Duodenal mucosa (tissue), 2 donors: ENCODE measurements at regions not wholly inside any gene's neighbourhood (a gene's known extent, or its start where the extent isn't known, plus 50 kb on each side); places are given as distances from the start of the nearest gene placed in this dataset.

Source experiments
- H3K27ac ChIP-seq: one replicate; pipeline ENCODE4 v1.7.0; 2013; ENCODE audit warnings: low read depth, low read length
- H3K27me3 ChIP-seq, 2 donors: one replicate each; pipeline ENCODE4 v1.7.0; 2013; ENCODE audit warnings: low read length in 2 of 2, control low read depth in 1 of 2; ENCODE audit not compliant: insufficient read depth in 2 of 2, control insufficient read depth in 1 of 2
- H3K36me3 ChIP-seq, 2 donors: one replicate each; pipeline ENCODE4 v1.7.0; 2013; ENCODE audit warnings: low read length in 2 of 2, control low read depth in 1 of 2; ENCODE audit not compliant: insufficient read depth in 2 of 2, control insufficient read depth in 1 of 2
- H3K4me1 ChIP-seq, 2 donors: one replicate each; pipeline ENCODE4 v1.7.0; 2013; ENCODE audit warnings: low read length in 2 of 2, control low read depth in 1 of 2; ENCODE audit not compliant: insufficient read depth in 2 of 2, control insufficient read depth in 1 of 2
- H3K4me3 ChIP-seq, 2 donors: one replicate each; pipeline ENCODE4 v1.7.0; 2013; ENCODE audit warnings: low read length in 2 of 2, low read depth in 1 of 2
- H3K9ac ChIP-seq, 2 donors: one replicate each; pipeline ENCODE4 v1.7.0; 2013; ENCODE audit warnings: low read length in 2 of 2, low read depth in 1 of 2
- H3K9me3 ChIP-seq, 2 donors: one replicate each; pipeline ENCODE4 v1.7.0; 2013; ENCODE audit warnings: low read length in 2 of 2, control low read depth in 1 of 2; ENCODE audit not compliant: control insufficient read depth in 1 of 2

DNA sequence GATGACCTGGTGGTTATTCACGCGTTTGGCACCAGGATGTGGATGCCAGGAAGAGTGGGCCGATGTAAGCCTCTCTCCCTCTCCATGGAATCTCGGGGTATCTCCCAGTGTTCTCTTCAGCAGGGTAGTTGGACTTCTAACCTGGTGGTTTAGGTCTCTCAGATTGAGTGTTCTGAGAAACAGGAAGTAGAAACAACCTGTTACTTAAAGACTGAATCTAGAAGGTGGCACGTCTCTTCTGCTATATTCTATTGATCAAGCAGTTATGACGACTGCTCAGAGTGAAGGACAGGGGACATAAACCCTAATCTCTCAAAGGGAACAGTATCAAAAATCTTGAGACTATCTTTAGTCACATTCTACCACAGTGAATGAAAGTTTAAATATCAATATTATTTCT lies 918.7 kb upstream of the PIK3C3 start:
- H3K9me3 ChIP-seq = peaks cover 0 to under 1% of the 10 kb centered on the region in 2 donors
- no peaks in the 10 kb centered on the region for H3K27me3 ChIP-seq
- H3K36me3 ChIP-seq = no peaks in the 10 kb centered on the region
- no peak overlapping the region for H3K9ac ChIP-seq
- no peak overlapping the region for H3K4me3 ChIP-seq
- no peaks in the 10 kb centered on the region for H3K4me1 ChIP-seq
- H3K27ac ChIP-seq = no peak overlapping the region

DNA sequence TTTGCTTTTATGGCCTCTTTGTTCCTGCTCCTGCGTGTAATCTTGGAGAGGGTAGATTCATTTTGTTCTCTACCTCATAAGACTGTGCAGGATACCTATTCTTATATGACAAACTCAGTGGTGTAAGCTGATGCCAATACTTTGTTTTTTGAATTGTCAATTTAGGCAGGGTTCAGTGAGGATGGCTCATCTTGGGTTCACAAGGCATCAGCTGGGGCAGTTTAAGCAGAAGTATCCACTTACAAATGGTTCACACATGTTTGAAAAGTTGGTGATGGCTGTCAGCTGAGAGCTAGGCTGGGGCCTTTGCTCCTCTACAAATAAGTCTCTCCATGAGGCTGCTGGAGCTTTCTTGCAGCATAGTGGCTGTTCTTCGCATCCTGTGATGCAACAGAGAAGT lies 920.6 kb upstream of the PIK3C3 start:
- Histone ChIP-seq H3K9ac (no peak overlapping the region), H3K36me3 (no peaks in the 10 kb centered on the region), H3K27ac (no peak overlapping the region), H3K4me1 (no peaks in the 10 kb centered on the region), H3K27me3 (no peaks in the 10 kb centered on the region), H3K9me3 (peaks cover 0 to 13% of the 10 kb centered on the region in 2 donors), H3K4me3 (no peak overlapping the region)

DNA sequence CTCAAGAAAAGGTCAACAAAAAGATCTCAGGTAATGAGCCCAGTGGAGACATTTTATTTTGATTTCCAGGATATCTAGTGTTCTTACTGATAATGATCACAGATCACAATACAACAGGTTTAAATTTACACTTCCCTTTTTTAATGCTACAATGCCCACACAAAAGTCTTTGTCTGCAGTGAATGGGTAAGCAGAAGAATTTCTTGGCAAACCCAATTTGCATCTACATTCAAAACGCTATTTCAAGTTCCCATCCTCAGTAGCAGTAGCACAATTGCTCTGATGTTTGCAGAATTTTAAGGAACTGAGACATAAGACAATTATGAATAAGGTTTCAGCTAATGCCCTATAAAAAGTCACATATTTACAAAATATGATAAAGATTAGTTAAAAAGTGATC lies 929.4 kb upstream of the PIK3C3 start:
- Histone ChIP-seq H3K9ac (no peak overlapping the region), H3K4me1 (no peaks in the 10 kb centered on the region), H3K27ac (no peak overlapping the region), H3K27me3 (no peaks in the 10 kb centered on the region), H3K4me3 (no peak overlapping the region), H3K36me3 (no peaks in the 10 kb centered on the region), H3K9me3 (peaks cover 0 to 16% of the 10 kb centered on the region in 2 donors)

DNA sequence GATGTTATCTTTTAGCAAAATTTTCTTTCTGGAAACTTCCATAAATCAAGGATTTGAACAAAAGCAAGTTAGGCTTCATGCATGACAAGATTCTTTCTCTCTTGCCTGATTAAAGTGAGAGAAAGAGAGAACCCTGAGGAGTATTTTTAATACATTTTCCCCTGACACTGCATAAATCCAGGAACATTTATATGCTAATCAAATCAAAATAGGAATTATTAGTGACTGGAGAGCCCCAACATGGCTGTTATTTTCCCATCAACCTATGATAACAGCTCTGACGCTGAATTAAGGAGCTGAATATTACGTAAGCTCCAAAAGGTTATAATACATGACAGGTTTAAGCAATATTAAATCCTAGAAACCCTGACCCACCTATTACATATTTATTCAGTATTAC lies 930.2 kb upstream of the PIK3C3 start:
- Histone ChIP-seq H3K36me3 (no peaks in the 10 kb centered on the region), H3K4me1 (no peaks in the 10 kb centered on the region), H3K4me3 (no peak overlapping the region), H3K9ac (no peak overlapping the region), H3K27me3 (no peaks in the 10 kb centered on the region), H3K9me3 (peaks cover 0 to 10% of the 10 kb centered on the region in 2 donors), H3K27ac (no peak overlapping the region)

DNA sequence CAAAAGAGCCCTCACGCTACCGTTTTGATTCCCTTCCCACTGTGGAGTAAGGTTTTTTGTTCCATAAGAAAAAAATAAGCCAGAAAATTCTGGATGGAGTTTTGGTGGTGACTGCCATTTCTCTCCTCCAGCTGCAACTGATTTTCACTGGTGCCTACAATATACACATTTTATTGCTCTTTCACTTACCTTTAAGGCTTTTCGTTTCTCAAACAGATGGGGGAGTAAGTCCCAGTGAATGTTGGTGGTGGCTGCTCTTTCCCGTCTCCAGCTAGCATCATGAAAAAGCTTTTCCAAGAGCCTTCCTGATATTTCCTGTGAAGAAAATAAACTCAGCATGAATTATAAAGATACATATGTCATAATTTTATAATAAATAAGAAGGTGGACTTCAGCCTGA lies 932.5 kb upstream of the PIK3C3 start:
- Histone ChIP-seq H3K27ac (no peak overlapping the region), H3K4me3 (no peak overlapping the region), H3K36me3 (no peaks in the 10 kb centered on the region)

DNA sequence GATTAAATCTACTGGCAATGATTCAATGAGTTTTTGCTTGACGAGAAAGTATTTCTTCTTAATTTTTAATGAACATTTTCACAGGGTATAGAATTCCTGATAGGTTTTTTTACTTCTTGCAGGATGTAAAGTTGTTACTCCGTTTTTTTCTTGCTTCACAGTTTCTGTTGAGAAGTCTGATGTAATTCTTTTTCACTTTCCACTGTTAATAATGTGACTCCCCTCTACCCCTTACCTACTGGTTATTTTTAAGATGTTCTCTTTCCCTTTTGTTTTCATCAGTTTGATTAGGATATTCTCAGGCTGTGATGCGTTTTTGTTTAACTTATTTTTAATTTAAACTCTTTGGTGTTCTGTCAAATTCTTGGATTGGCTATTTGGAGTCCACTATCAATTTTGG lies 933.9 kb upstream of the PIK3C3 start:
- Histone ChIP-seq H3K9ac (no peak overlapping the region), H3K9me3 (peaks cover 0 to 6% of the 10 kb centered on the region in 2 donors), H3K4me3 (no peak overlapping the region), H3K27ac (no peak overlapping the region), H3K27me3 (no peaks in the 10 kb centered on the region), H3K4me1 (no peaks in the 10 kb centered on the region), H3K36me3 (no peaks in the 10 kb centered on the region)

More for the DNA sequence above, 932.5 kb upstream of the PIK3C3 start:
- no peaks in the 10 kb centered on the region for H3K4me1 ChIP-seq
- no peaks in the 10 kb centered on the region for H3K27me3 ChIP-seq
- H3K9me3 ChIP-seq = peaks cover 0 to 6% of the 10 kb centered on the region in 2 donors
- no peak overlapping the region for H3K9ac ChIP-seq

DNA sequence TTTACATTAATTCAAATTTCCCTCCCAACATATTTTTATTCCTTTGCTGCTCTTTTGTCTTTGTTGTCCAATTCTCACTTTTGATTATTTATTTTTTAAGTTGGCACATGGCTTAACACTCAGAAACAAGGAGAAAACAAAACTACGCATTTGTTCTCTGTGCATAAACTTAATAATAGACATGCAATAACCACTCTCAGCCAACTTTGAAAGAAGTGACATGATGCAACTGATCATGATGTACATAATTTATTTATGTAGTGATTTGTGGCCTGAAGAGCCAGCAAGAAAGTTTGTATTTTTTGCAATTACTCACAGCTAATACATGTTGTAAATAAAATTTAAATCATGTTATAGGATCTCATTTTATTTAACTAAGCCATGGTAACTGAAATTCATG lies 942.8 kb upstream of the PIK3C3 start:
- H3K9me3 ChIP-seq = peaks cover 0 to 8% of the 10 kb centered on the region in 2 donors
- no peaks in the 10 kb centered on the region for H3K36me3 ChIP-seq
- no peak overlapping the region for H3K27ac ChIP-seq
- H3K4me1 ChIP-seq = no peaks in the 10 kb centered on the region
- no peak overlapping the region for H3K9ac ChIP-seq
- H3K27me3 ChIP-seq = no peaks in the 10 kb centered on the region
- H3K4me3 ChIP-seq = no peak overlapping the region

DNA sequence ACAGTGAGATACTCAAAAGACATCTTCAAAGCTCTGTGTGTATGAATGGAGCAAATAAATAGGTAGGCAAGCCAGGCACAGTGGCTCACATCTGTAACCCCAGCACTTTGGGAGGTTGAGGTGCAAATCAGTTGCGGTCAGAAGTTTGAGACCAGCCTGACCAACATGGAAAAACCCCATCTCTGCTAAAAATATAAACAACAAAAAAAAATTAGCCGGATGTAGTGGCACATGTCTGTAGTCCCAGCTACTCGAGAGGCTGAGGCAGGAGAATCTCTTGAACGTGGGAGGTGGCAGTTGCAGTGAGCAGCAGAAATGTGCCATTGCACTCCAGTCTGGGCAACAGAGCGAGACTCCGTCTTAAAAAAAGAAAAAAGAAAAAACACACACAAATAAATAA lies 945.1 kb upstream of the PIK3C3 start:
- Histone ChIP-seq H3K9ac (no peak overlapping the region), H3K9me3 (peaks cover 0 to 4% of the 10 kb centered on the region in 2 donors), H3K4me3 (no peak overlapping the region), H3K36me3 (no peaks in the 10 kb centered on the region), H3K4me1 (no peaks in the 10 kb centered on the region), H3K27ac (no peak overlapping the region), H3K27me3 (no peaks in the 10 kb centered on the region)

DNA sequence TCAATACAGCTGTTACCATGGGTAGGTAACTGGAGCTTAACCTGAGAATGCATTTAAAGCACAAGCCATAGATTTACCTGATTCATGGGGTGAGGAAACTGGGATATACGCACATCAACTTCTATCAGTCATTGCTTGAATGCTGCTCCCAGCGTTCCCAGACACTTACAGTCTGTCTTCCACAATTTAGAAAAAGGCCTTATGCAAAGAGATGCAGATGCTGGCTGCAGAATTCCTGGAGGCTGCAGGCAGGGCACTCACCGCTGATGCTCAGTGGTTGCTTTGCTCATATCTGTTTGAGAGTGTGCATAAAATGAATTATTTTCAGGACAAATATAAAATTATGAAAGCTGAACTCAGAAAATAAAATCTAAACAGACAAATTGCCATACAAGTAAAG lies 950.7 kb upstream of the PIK3C3 start:
- Histone ChIP-seq H3K4me3 (no peak overlapping the region), H3K27ac (no peak overlapping the region), H3K36me3 (no peaks in the 10 kb centered on the region), H3K9me3 (peaks cover 0 to 4% of the 10 kb centered on the region in 2 donors), H3K4me1 (no peaks in the 10 kb centered on the region), H3K9ac (no peak overlapping the region), H3K27me3 (no peaks in the 10 kb centered on the region)

DNA sequence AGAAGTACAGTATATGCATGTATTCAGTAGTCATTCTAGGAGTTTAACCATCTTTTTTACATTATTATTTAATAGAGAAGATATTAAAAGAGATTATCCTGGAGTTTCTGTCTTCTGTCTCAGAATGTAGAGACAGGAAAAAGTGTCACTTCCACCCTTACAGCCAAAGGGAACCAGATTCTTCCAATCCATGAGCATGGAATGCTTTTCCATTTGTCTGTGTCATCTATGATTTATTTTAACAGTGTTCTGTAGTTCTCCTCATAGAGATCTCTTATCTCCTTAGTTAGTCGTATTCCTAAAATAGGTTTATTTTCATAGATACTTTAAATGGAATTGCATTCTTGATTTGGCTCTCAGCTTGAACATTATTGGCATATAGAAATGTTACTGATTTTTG lies 959.5 kb upstream of the PIK3C3 start:
- Histone ChIP-seq H3K9me3 (peaks cover 0 to 3% of the 10 kb centered on the region in 2 donors), H3K27ac (no peak overlapping the region), H3K27me3 (no peaks in the 10 kb centered on the region), H3K4me3 (no peak overlapping the region), H3K36me3 (no peaks in the 10 kb centered on the region), H3K4me1 (no peaks in the 10 kb centered on the region), H3K9ac (no peak overlapping the region)

DNA sequence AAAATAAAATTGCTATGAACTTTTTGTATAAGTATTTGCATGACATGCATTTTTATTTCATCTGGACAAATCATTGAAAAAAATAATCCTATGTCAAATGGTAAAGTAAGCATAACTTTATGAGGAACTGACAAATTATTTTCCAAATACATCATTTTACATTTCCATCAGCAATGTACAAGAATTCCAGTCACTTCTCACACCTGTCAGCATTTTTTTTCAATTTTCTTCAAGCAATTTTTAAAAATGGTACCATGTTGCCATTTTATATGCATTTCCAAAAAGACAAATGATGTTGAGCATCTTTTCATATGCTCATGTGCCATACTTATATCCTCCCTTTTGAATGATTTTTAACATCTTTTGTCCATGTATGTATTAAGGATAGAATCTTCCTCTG lies 961.7 kb upstream of the PIK3C3 start:
- Histone ChIP-seq H3K27me3 (no peaks in the 10 kb centered on the region), H3K9me3 (peaks cover 0 to 3% of the 10 kb centered on the region in 2 donors), H3K27ac (no peak overlapping the region), H3K36me3 (no peaks in the 10 kb centered on the region), H3K9ac (no peak overlapping the region), H3K4me1 (no peaks in the 10 kb centered on the region), H3K4me3 (no peak overlapping the region)
